HL-60 (cell line): ENCODE measurements at regions not wholly inside any gene's neighbourhood (a gene's known extent, or its start where the extent isn't known, plus 50 kb on each side); places are given as distances from the start of the nearest gene placed in this dataset.

Experiments
- GABPA ChIP-seq: IDR thresholded peaks from 2 replicates; pipeline ENCODE4 v1.6.1; 2012; ENCODE audit warnings: low read depth
- POLR2AphosphoS5 ChIP-seq: IDR thresholded peaks from 2 replicates; pipeline ENCODE4 v1.6.1; 2012; ENCODE audit warnings: low read depth
- TF ChIP-seq, protein P1 (sequence below): IDR thresholded peaks from 2 replicates; pipeline ENCODE4 v1.6.1; 2012; ENCODE audit warnings: low read depth; ENCODE audit not compliant: insufficient replicate concordance
- TF ChIP-seq, protein P2 (sequence below): IDR thresholded peaks from one replicate; pipeline ENCODE4 v1.5.1; 2011; ENCODE audit warnings: low read length, control low read depth, inconsistent platforms; ENCODE audit not compliant: insufficient read depth

DNA sequence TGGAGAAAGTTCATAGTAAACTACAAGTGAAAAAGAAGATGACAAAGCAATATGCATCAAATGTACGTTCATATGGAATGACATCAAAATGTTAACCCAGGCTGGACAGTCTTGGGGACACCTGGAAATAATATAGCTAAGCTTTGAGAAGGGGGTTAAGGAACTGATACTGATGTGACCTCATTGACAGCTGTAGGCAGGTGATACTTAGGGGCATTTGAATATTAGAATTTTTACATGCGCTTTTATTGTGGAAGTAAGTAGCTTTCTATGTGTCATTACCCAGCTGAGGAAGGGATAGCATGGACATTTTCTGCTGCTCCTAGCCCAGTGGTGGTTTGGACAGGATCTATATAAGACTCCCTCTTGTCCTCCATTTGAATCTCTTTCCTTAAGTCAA, 299.7 kb downstream of the CWC27 start:
- TF ChIP-seq, protein P1, sequence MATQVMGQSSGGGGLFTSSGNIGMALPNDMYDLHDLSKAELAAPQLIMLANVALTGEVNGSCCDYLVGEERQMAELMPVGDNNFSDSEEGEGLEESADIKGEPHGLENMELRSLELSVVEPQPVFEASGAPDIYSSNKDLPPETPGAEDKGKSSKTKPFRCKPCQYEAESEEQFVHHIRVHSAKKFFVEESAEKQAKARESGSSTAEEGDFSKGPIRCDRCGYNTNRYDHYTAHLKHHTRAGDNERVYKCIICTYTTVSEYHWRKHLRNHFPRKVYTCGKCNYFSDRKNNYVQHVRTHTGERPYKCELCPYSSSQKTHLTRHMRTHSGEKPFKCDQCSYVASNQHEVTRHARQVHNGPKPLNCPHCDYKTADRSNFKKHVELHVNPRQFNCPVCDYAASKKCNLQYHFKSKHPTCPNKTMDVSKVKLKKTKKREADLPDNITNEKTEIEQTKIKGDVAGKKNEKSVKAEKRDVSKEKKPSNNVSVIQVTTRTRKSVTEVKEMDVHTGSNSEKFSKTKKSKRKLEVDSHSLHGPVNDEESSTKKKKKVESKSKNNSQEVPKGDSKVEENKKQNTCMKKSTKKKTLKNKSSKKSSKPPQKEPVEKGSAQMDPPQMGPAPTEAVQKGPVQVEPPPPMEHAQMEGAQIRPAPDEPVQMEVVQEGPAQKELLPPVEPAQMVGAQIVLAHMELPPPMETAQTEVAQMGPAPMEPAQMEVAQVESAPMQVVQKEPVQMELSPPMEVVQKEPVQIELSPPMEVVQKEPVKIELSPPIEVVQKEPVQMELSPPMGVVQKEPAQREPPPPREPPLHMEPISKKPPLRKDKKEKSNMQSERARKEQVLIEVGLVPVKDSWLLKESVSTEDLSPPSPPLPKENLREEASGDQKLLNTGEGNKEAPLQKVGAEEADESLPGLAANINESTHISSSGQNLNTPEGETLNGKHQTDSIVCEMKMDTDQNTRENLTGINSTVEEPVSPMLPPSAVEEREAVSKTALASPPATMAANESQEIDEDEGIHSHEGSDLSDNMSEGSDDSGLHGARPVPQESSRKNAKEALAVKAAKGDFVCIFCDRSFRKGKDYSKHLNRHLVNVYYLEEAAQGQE = no peak
- TF ChIP-seq, protein P2, sequence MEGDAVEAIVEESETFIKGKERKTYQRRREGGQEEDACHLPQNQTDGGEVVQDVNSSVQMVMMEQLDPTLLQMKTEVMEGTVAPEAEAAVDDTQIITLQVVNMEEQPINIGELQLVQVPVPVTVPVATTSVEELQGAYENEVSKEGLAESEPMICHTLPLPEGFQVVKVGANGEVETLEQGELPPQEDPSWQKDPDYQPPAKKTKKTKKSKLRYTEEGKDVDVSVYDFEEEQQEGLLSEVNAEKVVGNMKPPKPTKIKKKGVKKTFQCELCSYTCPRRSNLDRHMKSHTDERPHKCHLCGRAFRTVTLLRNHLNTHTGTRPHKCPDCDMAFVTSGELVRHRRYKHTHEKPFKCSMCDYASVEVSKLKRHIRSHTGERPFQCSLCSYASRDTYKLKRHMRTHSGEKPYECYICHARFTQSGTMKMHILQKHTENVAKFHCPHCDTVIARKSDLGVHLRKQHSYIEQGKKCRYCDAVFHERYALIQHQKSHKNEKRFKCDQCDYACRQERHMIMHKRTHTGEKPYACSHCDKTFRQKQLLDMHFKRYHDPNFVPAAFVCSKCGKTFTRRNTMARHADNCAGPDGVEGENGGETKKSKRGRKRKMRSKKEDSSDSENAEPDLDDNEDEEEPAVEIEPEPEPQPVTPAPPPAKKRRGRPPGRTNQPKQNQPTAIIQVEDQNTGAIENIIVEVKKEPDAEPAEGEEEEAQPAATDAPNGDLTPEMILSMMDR = no peak
- no peak for TF ChIP-seq POLR2AphosphoS5
- no peak for TF ChIP-seq GABPA
